ENCODE measurements at regions not wholly inside any gene's neighbourhood (a gene's known extent, or its start where the extent isn't known, plus 50 kb on each side); places are given as distances from the start of the nearest gene placed in this dataset.

DNA sequence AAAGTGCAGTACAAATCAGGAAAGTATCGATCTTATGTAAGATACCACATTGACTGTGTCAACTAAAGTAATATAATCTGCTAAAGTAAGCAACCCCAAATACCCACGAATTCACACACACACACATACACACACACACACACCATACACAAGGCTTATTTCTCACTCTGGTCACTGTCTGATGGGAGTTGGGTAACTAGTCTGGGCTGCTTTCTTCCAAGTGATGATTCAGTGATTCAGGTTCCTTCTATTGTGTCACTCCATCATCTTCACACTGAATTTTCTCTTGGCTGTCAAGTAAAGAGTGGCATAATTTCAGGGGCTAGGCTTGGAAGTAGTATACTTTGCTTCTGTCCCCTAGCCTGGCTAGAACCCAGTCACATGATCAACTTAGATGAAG, 104.8 kb upstream of the CCDC54 start:
- TF ChIP-seq, protein P1, sequence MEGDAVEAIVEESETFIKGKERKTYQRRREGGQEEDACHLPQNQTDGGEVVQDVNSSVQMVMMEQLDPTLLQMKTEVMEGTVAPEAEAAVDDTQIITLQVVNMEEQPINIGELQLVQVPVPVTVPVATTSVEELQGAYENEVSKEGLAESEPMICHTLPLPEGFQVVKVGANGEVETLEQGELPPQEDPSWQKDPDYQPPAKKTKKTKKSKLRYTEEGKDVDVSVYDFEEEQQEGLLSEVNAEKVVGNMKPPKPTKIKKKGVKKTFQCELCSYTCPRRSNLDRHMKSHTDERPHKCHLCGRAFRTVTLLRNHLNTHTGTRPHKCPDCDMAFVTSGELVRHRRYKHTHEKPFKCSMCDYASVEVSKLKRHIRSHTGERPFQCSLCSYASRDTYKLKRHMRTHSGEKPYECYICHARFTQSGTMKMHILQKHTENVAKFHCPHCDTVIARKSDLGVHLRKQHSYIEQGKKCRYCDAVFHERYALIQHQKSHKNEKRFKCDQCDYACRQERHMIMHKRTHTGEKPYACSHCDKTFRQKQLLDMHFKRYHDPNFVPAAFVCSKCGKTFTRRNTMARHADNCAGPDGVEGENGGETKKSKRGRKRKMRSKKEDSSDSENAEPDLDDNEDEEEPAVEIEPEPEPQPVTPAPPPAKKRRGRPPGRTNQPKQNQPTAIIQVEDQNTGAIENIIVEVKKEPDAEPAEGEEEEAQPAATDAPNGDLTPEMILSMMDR (conservative IDR thresholded peaks at IDR 0.05; ENCODE audit: low read length): no peak
- no peak for TF ChIP-seq EZH2phosphoT487 (IDR thresholded peaks at IDR 0.05; ENCODE audit: borderline replicate concordance)
